ENCODE measurements at regions not wholly inside any gene's neighbourhood (a gene's known extent, or its start where the extent isn't known, plus 50 kb on each side); places are given as distances from the start of the nearest gene placed in this dataset.
"Not testable (repeated sequence)": the region's sequence is repeated elsewhere in the genome, so short reads cannot be mapped to it uniquely, and the experiment has no call there.

- DNase-seq (ENCODE audit: low read depth) = no peak
Observed at GRCh38 chrX:81857192-81857591, 655.3 kb downstream of the SH3BGRL start.

GRCh38 chrX:81866873-81867272 lies 665.0 kb downstream of the SH3BGRL start:
- no peak for DNase-seq (ENCODE audit: low read depth)

- DNase-seq (ENCODE audit: low read depth) = no peak
Observed at GRCh38 chrX:81868979-81869378, 667.1 kb downstream of the SH3BGRL start.

- no peak for DNase-seq (ENCODE audit: low read depth)
Observed at GRCh38 chrX:81874807-81875206, 672.9 kb downstream of the SH3BGRL start.

GRCh38 chrX:81875800-81876199 lies 673.9 kb downstream of the SH3BGRL start:
- no peak for DNase-seq (ENCODE audit: low read depth)

GRCh38 chrX:81876437-81876836 lies 674.5 kb downstream of the SH3BGRL start:
- no peak for DNase-seq (ENCODE audit: low read depth)

GRCh38 chrX:81890521-81890920 lies 688.6 kb downstream of the SH3BGRL start:
- DNase-seq (ENCODE audit: low read depth) = no peak

- no peak for DNase-seq (ENCODE audit: low read depth)
Observed at GRCh38 chrX:81900522-81900921, 698.6 kb downstream of the SH3BGRL start.

- no peak for DNase-seq (ENCODE audit: low read depth)
Observed at GRCh38 chrX:81925812-81926211, 723.9 kb downstream of the SH3BGRL start.

GRCh38 chrX:81945911-81946310 lies 744.0 kb downstream of the SH3BGRL start:
- not testable (repeated sequence) for DNase-seq (ENCODE audit: low read depth)

- DNase-seq (ENCODE audit: low read depth) = no peak
Observed at GRCh38 chrX:81957318-81957717, 755.4 kb downstream of the SH3BGRL start.

GRCh38 chrX:81957900-81958545 lies 756.1 kb downstream of the SH3BGRL start:
- DNase-seq (ENCODE audit: low read depth) = no peak

- DNase-seq (ENCODE audit: low read depth) = no peak
Observed at GRCh38 chrX:81959964-81960363, 758.1 kb downstream of the SH3BGRL start.

- DNase-seq (ENCODE audit: low read depth) = not testable (repeated sequence)
Observed at GRCh38 chrX:81974413-81974812, 772.5 kb downstream of the SH3BGRL start.

- DNase-seq (ENCODE audit: low read depth) = no peak
Observed at GRCh38 chrX:81979806-81980515, 778.1 kb downstream of the SH3BGRL start.

- DNase-seq (ENCODE audit: low read depth) = not testable (repeated sequence)
Observed at GRCh38 chrX:81987217-81987616, 785.3 kb downstream of the SH3BGRL start.

- no peak for DNase-seq (ENCODE audit: low read depth)
Observed at GRCh38 chrX:81996166-81996565, 794.3 kb downstream of the SH3BGRL start.

GRCh38 chrX:82029571-82030218 lies 827.8 kb downstream of the SH3BGRL start:
- DNase-seq (ENCODE audit: low read depth) = no peak

- DNase-seq (ENCODE audit: low read depth) = no peak
Observed at GRCh38 chrX:82031250-82031649, 829.3 kb downstream of the SH3BGRL start.

GRCh38 chrX:82038793-82039192 lies 836.9 kb downstream of the SH3BGRL start:
- DNase-seq (ENCODE audit: low read depth) = no peak

GRCh38 chrX:82041034-82041433 lies 839.1 kb downstream of the SH3BGRL start:
- no peak for DNase-seq (ENCODE audit: low read depth)

- DNase-seq (ENCODE audit: low read depth) = no peak
Observed at GRCh38 chrX:82058728-82059127, 856.8 kb downstream of the SH3BGRL start.

GRCh38 chrX:82070948-82071347 lies 869.0 kb downstream of the SH3BGRL start:
- no peak for DNase-seq (ENCODE audit: low read depth)

Measured in amniotic epithelial cell (primary cell).